ENCODE measurements at regions not wholly inside any gene's neighbourhood (a gene's known extent, or its start where the extent isn't known, plus 50 kb on each side); places are given as distances from the start of the nearest gene placed in this dataset.

GRCh38 chr14:88947646-88948598 lies 123.5 kb downstream of the TTC8 start:
- DNase-seq = no peak
- H3K36me3 ChIP-seq = no peaks in the 10 kb centered on the region
- TF ChIP-seq CTCF (IDR thresholded peaks at IDR 0.05) = no peak
- no peak overlapping the region for H3K4me3 ChIP-seq
- no peaks in the 10 kb centered on the region for H3K27me3 ChIP-seq
- no peak overlapping the region for H3K27ac ChIP-seq
- WGBS, 3 donors = 42 to 59% (median 45%) methylated on average over 7 of the region's 7 CpGs
- no peaks in the 10 kb centered on the region for H3K9me3 ChIP-seq
- H3K4me1 ChIP-seq (ENCODE audit: insufficient read depth) = peaks cover 1% of the 10 kb centered on the region
- intact Hi-C loops (cut with DNase I) = no loop called here

DNA sequence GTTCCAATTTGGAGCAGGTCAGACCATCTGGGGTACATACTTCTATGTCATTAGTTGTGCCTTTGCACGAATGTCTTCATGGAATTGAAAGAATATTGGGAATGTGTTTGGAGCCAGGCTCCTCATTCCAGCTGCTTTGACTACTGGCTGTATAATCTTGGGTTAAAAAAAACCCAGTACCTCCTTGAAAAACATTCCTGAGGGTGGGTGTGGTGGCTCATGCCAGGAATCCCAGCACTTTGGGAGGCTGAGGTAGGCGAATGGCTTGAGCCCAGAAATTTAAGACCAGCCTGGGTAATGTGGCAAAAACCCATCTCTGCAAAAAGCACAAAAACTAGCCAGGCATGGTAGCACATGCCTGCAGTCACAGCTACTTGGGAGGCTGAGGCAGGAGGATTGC lies 125.6 kb downstream of the TTC8 start:
- intact Hi-C loops (cut with DNase I) = no loop called here
- no peak for DNase-seq
- TF ChIP-seq POLR2A (IDR thresholded peaks at IDR 0.05) (no peak), CTCF (IDR thresholded peaks at IDR 0.05) (no peak), EP300 (IDR thresholded peaks at IDR 0.05) (no peak)
- Histone ChIP-seq H3K9me3 (no peaks in the 10 kb centered on the region), H3K27ac (no peak overlapping the region), H3K27me3 (no peaks in the 10 kb centered on the region), H3K36me3 (no peaks in the 10 kb centered on the region), H3K4me3 (no peak overlapping the region), H3K4me1 (ENCODE audit: insufficient read depth) (peaks cover 1% of the 10 kb centered on the region)
- 5 to 31% (median 27%) methylated on average over 2 of the region's 2 CpGs for WGBS, 3 donors

- H3K4me1 ChIP-seq (ENCODE audit: insufficient read depth) = peaks cover 6% of the 10 kb centered on the region
- H3K4me3 ChIP-seq = no peak overlapping the region
- no peak for DNase-seq
- intact Hi-C loops (cut with DNase I) = no loop called here
- H3K27ac ChIP-seq = no peak overlapping the region
- WGBS, 3 donors = 76 to 86% (median 80%) methylated on average over 3 of the region's 3 CpGs
- H3K36me3 ChIP-seq = no peaks in the 10 kb centered on the region
- no peaks in the 10 kb centered on the region for H3K27me3 ChIP-seq
- TF ChIP-seq POLR2A (IDR thresholded peaks at IDR 0.05) = no peak
- no peak for TF ChIP-seq EP300 (IDR thresholded peaks at IDR 0.05)
- TF ChIP-seq CTCF (IDR thresholded peaks at IDR 0.05) = no peak
- no peaks in the 10 kb centered on the region for H3K9me3 ChIP-seq
Measured at GRCh38 chr14:88951370-88951769, 126.9 kb downstream of the TTC8 start.

- WGBS, 3 donors = 85 to 90% (median 86%) methylated on average over 7 of the region's 7 CpGs
Measured at GRCh38 chr14:88952901-88953300, 128.4 kb downstream of the TTC8 start.

More at GRCh38 chr14:88952901-88953300, 128.4 kb downstream of the TTC8 start:
- peaks cover 4% of the 10 kb centered on the region for H3K4me1 ChIP-seq (ENCODE audit: insufficient read depth)
- H3K4me3 ChIP-seq = no peak overlapping the region
- H3K27me3 ChIP-seq = no peaks in the 10 kb centered on the region
- H3K9me3 ChIP-seq = no peaks in the 10 kb centered on the region
- intact Hi-C loops (cut with DNase I) = no loop called here
- DNase-seq = no peak
- no peaks in the 10 kb centered on the region for H3K36me3 ChIP-seq
- TF ChIP-seq CTCF (IDR thresholded peaks at IDR 0.05) (no peak), EP300 (IDR thresholded peaks at IDR 0.05) (no peak), POLR2A (IDR thresholded peaks at IDR 0.05) (no peak)
- no peak overlapping the region for H3K27ac ChIP-seq

Data from ovary (tissue), 7 donors.